ENCODE measurements at regions not wholly inside any gene's neighbourhood (a gene's known extent, or its start where the extent isn't known, plus 50 kb on each side); places are given as distances from the start of the nearest gene placed in this dataset.
"Not testable (repeated sequence)": the region's sequence is repeated elsewhere in the genome, so short reads cannot be mapped to it uniquely, and the experiment has no call there.

GRCh38 chr2:393711-394696 lies 106.1 kb upstream of the ALKAL2 start:
- intact Hi-C loops (cut with DNase I; ENCODE audit: low total_unique reads) = no loop called here

GRCh38 chr2:392926-393280 lies 105.0 kb upstream of the ALKAL2 start:
- H3K36me3 ChIP-seq = no peaks in the 10 kb centered on the region
- no peak overlapping the region for H3K4me3 ChIP-seq
- H3K4me1 ChIP-seq = no peaks in the 10 kb centered on the region
- H3K27me3 ChIP-seq = no peaks in the 10 kb centered on the region
- no peak overlapping the region for H3K27ac ChIP-seq
- TF ChIP-seq POLR2A (IDR thresholded peaks at IDR 0.05) (no peak), CTCF (IDR thresholded peaks at IDR 0.05) (no peak)
- DNase-seq = no peak
- intact Hi-C loops (cut with DNase I; ENCODE audit: low total_unique reads) = no loop called here
- no peaks in the 10 kb centered on the region for H3K9me3 ChIP-seq

More at GRCh38 chr2:393711-394696, 106.1 kb upstream of the ALKAL2 start:
- no peak overlapping the region for H3K27ac ChIP-seq
- no peak for DNase-seq
- H3K4me1 ChIP-seq = no peaks in the 10 kb centered on the region
- TF ChIP-seq POLR2A (IDR thresholded peaks at IDR 0.05) (no peak), CTCF (IDR thresholded peaks at IDR 0.05) (no peak)
- H3K4me3 ChIP-seq = no peak overlapping the region
- no peaks in the 10 kb centered on the region for H3K36me3 ChIP-seq
- H3K9me3 ChIP-seq = no peaks in the 10 kb centered on the region
- H3K27me3 ChIP-seq = no peaks in the 10 kb centered on the region

- DNase-seq = no peak
- TF ChIP-seq CTCF (IDR thresholded peaks at IDR 0.05) (no peak), POLR2A (IDR thresholded peaks at IDR 0.05) (no peak)
- Histone ChIP-seq H3K27ac (no peak overlapping the region), H3K36me3 (no peaks in the 10 kb centered on the region), H3K27me3 (no peaks in the 10 kb centered on the region), H3K4me3 (no peak overlapping the region), H3K4me1 (no peaks in the 10 kb centered on the region), H3K9me3 (no peaks in the 10 kb centered on the region)
- intact Hi-C loops (cut with DNase I; ENCODE audit: low total_unique reads) = no loop called here
Measured at GRCh38 chr2:392181-392925, 104.5 kb upstream of the ALKAL2 start.

- Histone ChIP-seq H3K36me3 (no peaks in the 10 kb centered on the region), H3K4me1 (no peaks in the 10 kb centered on the region), H3K4me3 (no peak overlapping the region), H3K27ac (no peak overlapping the region), H3K27me3 (no peaks in the 10 kb centered on the region), H3K9me3 (no peaks in the 10 kb centered on the region)
- no peak for DNase-seq
- no peak for TF ChIP-seq CTCF (IDR thresholded peaks at IDR 0.05)
- TF ChIP-seq POLR2A (IDR thresholded peaks at IDR 0.05) = no peak
- intact Hi-C loops (cut with DNase I; ENCODE audit: low total_unique reads) = no loop called here
Measured at GRCh38 chr2:391696-392095, 103.8 kb upstream of the ALKAL2 start.

GRCh38 chr2:390959-391358 lies 103.1 kb upstream of the ALKAL2 start:
- TF ChIP-seq CTCF (IDR thresholded peaks at IDR 0.05) (no peak), POLR2A (IDR thresholded peaks at IDR 0.05) (no peak)
- Histone ChIP-seq H3K4me3 (no peak overlapping the region), H3K36me3 (no peaks in the 10 kb centered on the region), H3K27me3 (no peaks in the 10 kb centered on the region), H3K4me1 (no peaks in the 10 kb centered on the region), H3K9me3 (no peaks in the 10 kb centered on the region), H3K27ac (no peak overlapping the region)
- intact Hi-C loops (cut with DNase I; ENCODE audit: low total_unique reads) = no loop called here
- no peak for DNase-seq

- H3K4me3 ChIP-seq; H3K9me3 ChIP-seq; H3K27ac ChIP-seq; intact Hi-C loops (cut with DNase I; ENCODE audit: low total_unique reads); H3K4me1 ChIP-seq; DNase-seq; H3K27me3 ChIP-seq; H3K36me3 ChIP-seq: not testable (repeated sequence)
Measured at GRCh38 chr2:389985-390384, 102.1 kb upstream of the ALKAL2 start.

GRCh38 chr2:388752-389151 lies 100.9 kb upstream of the ALKAL2 start:
- H3K36me3 ChIP-seq; H3K4me3 ChIP-seq; intact Hi-C loops (cut with DNase I; ENCODE audit: low total_unique reads); H3K27me3 ChIP-seq; H3K9me3 ChIP-seq; H3K4me1 ChIP-seq; H3K27ac ChIP-seq; DNase-seq: not testable (repeated sequence)
